ENCODE measurements at regions not wholly inside any gene's neighbourhood (a gene's known extent, or its start where the extent isn't known, plus 50 kb on each side); places are given as distances from the start of the nearest gene placed in this dataset.

- intact Hi-C loops (cut with DNase I) = no loop called here
- Histone ChIP-seq H3K4me3 (no peak overlapping the region), H3K36me3 (no peaks in the 10 kb centered on the region), H3K9me3 (no peaks in the 10 kb centered on the region), H3K27me3 (no peaks in the 10 kb centered on the region), H3K4me1 (peaks cover 0 to 13% of the 10 kb centered on the region in 2 donors), H3K27ac (no peak overlapping the region)
- TF ChIP-seq CTCF (IDR thresholded peaks at IDR 0.05) = no peak
- DNase-seq (ENCODE audit: low spot score in 2 of 2) = no peak
These were observed 147.8 kb upstream of the SMIM23 start for GRCh38 chr5:171637811-171638210.

- DNase-seq (ENCODE audit: low spot score in 2 of 2) = no peak
- no peaks in the 10 kb centered on the region for H3K27me3 ChIP-seq
- H3K9me3 ChIP-seq = no peaks in the 10 kb centered on the region
- H3K27ac ChIP-seq = no peak overlapping the region
- no peaks in the 10 kb centered on the region for H3K36me3 ChIP-seq
- peaks cover 0 to 13% of the 10 kb centered on the region in 2 donors for H3K4me1 ChIP-seq
- TF ChIP-seq CTCF (IDR thresholded peaks at IDR 0.05) = no peak
- no peak overlapping the region for H3K4me3 ChIP-seq
- intact Hi-C loops (cut with DNase I) = no loop called here
These were observed 146.4 kb upstream of the SMIM23 start for GRCh38 chr5:171639205-171639621.

DNA sequence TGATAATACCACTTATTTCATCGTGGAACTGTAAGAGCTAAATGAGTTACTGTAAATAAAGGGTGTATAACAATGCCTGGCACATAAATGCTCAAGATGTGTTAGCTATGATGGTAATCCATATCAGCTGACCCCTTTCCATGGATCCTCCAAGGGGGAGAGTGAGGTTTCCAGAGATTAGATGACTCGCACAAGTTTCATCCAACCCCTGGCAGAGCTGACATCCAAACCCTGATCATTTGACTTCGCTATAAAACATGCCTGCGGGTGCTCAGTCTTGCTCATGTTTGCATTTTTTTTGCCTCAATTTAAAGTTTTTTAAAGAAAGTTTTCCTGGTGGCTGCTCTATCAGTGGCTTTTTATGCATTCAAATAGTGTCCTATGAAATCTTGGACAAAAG is 145.7 kb upstream of the SMIM23 start:
- Histone ChIP-seq H3K27ac (no peak overlapping the region), H3K36me3 (no peaks in the 10 kb centered on the region), H3K4me3 (no peak overlapping the region), H3K4me1 (peaks cover 0 to 13% of the 10 kb centered on the region in 2 donors), H3K27me3 (no peaks in the 10 kb centered on the region), H3K9me3 (no peaks in the 10 kb centered on the region)
- DNase-seq (ENCODE audit: low spot score in 2 of 2) = no peak
- no peak for TF ChIP-seq CTCF (IDR thresholded peaks at IDR 0.05)
- intact Hi-C loops (cut with DNase I) = no loop called here

DNA sequence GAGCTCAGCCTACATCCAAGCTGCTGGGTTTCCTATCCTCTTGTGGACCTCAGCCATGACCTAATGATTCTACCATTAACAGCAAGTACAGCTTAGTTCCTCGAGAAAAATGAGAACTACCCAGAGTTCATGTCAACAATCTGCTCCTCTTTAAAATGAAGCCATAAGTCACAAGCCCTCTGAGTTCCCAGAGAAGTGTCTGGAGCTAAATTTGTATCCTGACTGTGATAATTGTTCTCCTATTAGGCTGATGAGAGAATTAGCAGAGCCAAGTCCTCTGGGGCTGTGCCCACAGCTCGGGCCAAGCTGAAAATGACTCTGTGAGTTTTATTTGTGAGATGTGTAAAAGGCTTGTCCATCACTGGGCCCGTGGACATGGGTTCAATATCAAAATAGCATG is 145.1 kb upstream of the SMIM23 start:
- DNase-seq (ENCODE audit: low spot score in 2 of 2) = peak in 1 of 2 donors; percentile 41
- intact Hi-C loops (cut with DNase I) = no loop called here
- no peak overlapping the region for H3K4me3 ChIP-seq
- H3K9me3 ChIP-seq = no peaks in the 10 kb centered on the region
- no peaks in the 10 kb centered on the region for H3K36me3 ChIP-seq
- H3K27me3 ChIP-seq = no peaks in the 10 kb centered on the region
- peak overlapping the region in 1 of 2 donors; percentile 9 for H3K27ac ChIP-seq
- no peak for TF ChIP-seq CTCF (IDR thresholded peaks at IDR 0.05)
- H3K4me1 ChIP-seq = peaks cover 0 to 13% of the 10 kb centered on the region in 2 donors

GRCh38 chr5:171641891-171642290 is 143.7 kb upstream of the SMIM23 start:
- Histone ChIP-seq H3K4me1 (peaks cover 0 to 13% of the 10 kb centered on the region in 2 donors), H3K9me3 (no peaks in the 10 kb centered on the region), H3K4me3 (no peak overlapping the region), H3K27ac (no peak overlapping the region), H3K27me3 (no peaks in the 10 kb centered on the region), H3K36me3 (no peaks in the 10 kb centered on the region)
- peak in 1 of 2 donors; percentile 47 for DNase-seq (ENCODE audit: low spot score in 2 of 2)
- TF ChIP-seq CTCF (IDR thresholded peaks at IDR 0.05) = no peak
- intact Hi-C loops (cut with DNase I) = no loop called here

DNA sequence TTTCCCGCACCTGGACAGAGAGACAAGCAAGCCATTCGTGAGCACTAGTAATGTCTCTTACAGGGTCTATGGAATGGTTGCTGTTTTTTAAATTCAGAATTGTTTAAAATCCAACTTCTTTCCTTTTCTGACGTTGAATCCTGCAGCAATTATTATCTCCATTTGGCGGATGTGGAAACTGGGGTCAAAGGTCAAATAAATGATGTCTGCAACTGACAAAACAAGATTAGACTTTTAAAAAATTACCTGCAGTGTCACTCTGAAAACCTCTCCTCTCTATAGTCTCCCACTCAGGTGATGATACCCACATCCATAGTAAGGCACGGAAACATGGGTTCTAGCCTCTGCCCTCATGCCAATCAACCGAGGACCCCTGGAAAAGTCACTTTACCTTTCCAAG is 142.7 kb upstream of the SMIM23 start:
- intact Hi-C loops (cut with DNase I) = no loop called here
- H3K4me1 ChIP-seq = peaks cover 0 to 13% of the 10 kb centered on the region in 2 donors
- H3K27me3 ChIP-seq = no peaks in the 10 kb centered on the region
- H3K36me3 ChIP-seq = no peaks in the 10 kb centered on the region
- DNase-seq (ENCODE audit: low spot score in 2 of 2) = no peak
- TF ChIP-seq CTCF (IDR thresholded peaks at IDR 0.05) = no peak
- no peak overlapping the region for H3K4me3 ChIP-seq
- no peaks in the 10 kb centered on the region for H3K9me3 ChIP-seq
- H3K27ac ChIP-seq = no peak overlapping the region

Measured in ascending aorta (tissue), 2 donors.